A673 (cell line): ENCODE measurements at regions not wholly inside any gene's neighbourhood (a gene's known extent, or its start where the extent isn't known, plus 50 kb on each side); places are given as distances from the start of the nearest gene placed in this dataset.

Source experiments
- CTCF ChIP-seq: fragments of 300-800, 200-600 bp; sonication (generic); conservative IDR thresholded peaks from 2 replicates; pipeline ENCODE4 v1.5.1; 2017; ENCODE audit warnings: low read depth, mild to moderate bottlenecking, antibody characterized with exemption, low read length, moderate library complexity, mixed read lengths
- EZH2 ChIP-seq: fragments of 200-600 bp; sonication (generic); IDR thresholded peaks from 2 replicates; pipeline ENCODE4 v1.6.1; 2017; ENCODE audit warnings: borderline replicate concordance, low read depth, mild to moderate bottlenecking, mixed read lengths, antibody characterized with exemption, low read length; ENCODE audit not compliant: poor library complexity, severe bottlenecking

- TF ChIP-seq EZH2 = no peak
- no peak for TF ChIP-seq CTCF
Observed at GRCh38 chr2:239625156-239625845, 224.5 kb upstream of the HDAC4 start.
